HG03095 (cell line): ENCODE measurements at regions not wholly inside any gene's neighbourhood (a gene's known extent, or its start where the extent isn't known, plus 50 kb on each side); places are given as distances from the start of the nearest gene placed in this dataset.

Experiments
- ATAC-seq: cut with Tn5 transposase; IDR thresholded peaks from one replicate; pipeline ENCODE4 v1.9.1; 2021; ENCODE audit warnings: moderate library complexity; ENCODE audit not compliant: unreplicated experiment

- ATAC-seq = no peak
Observed at GRCh38 chr2:12429779-12430406, 286.8 kb upstream of the TRIB2 start.

GRCh38 chr2:12430407-12431133 lies 286.2 kb upstream of the TRIB2 start:
- peak; percentile 98 for ATAC-seq

GRCh38 chr2:12432985-12433625 lies 283.6 kb upstream of the TRIB2 start:
- no peak for ATAC-seq

GRCh38 chr2:12433626-12433990 lies 283.1 kb upstream of the TRIB2 start:
- ATAC-seq = no peak

GRCh38 chr2:12434630-12435098 lies 282.1 kb upstream of the TRIB2 start:
- no peak for ATAC-seq

- ATAC-seq = no peak
Observed at GRCh38 chr2:12435430-12436222, 281.1 kb upstream of the TRIB2 start.

GRCh38 chr2:12436483-12436882 lies 280.3 kb upstream of the TRIB2 start:
- no peak for ATAC-seq

- ATAC-seq = no peak
Observed at GRCh38 chr2:12436935-12437561, 279.7 kb upstream of the TRIB2 start.

- ATAC-seq = no peak
Observed at GRCh38 chr2:12440731-12441130, 276.0 kb upstream of the TRIB2 start.

- ATAC-seq = no peak
Observed at GRCh38 chr2:12441750-12442475, 274.8 kb upstream of the TRIB2 start.

GRCh38 chr2:12442476-12442847 lies 274.3 kb upstream of the TRIB2 start:
- ATAC-seq = no peak

- ATAC-seq = no peak
Observed at GRCh38 chr2:12448846-12449505, 267.8 kb upstream of the TRIB2 start.

- ATAC-seq = no peak
Observed at GRCh38 chr2:12451726-12452125, 265.0 kb upstream of the TRIB2 start.

- ATAC-seq = no peak
Observed at GRCh38 chr2:12452185-12452584, 264.6 kb upstream of the TRIB2 start.

GRCh38 chr2:12453731-12454130 lies 263.0 kb upstream of the TRIB2 start:
- ATAC-seq = no peak

- ATAC-seq = no peak
Observed at GRCh38 chr2:12455661-12456060, 261.1 kb upstream of the TRIB2 start.

GRCh38 chr2:12456293-12457106 lies 260.2 kb upstream of the TRIB2 start:
- ATAC-seq = peak; percentile 87

GRCh38 chr2:12457831-12458230 lies 258.9 kb upstream of the TRIB2 start:
- no peak for ATAC-seq

- ATAC-seq = no peak
Observed at GRCh38 chr2:12463189-12463588, 253.5 kb upstream of the TRIB2 start.
